NCI-H1092 treated with DMSO at 0.1 percent for 48 hours (cell line): ENCODE measurements at regions not wholly inside any gene's neighbourhood (a gene's known extent, or its start where the extent isn't known, plus 50 kb on each side); places are given as distances from the start of the nearest gene placed in this dataset.

ENCODE experiments used
- DNase-seq: peaks from one replicate; lab custom pipeline; 2025; lab: John Stamatoyannopoulos, UW

- DNase-seq, result no peak
Observed at GRCh38 chr5:30932273-30933017, 261.0 kb upstream of the CDH6 start.

GRCh38 chr5:30930736-30931135 is 262.8 kb upstream of the CDH6 start:
- DNase-seq, result no peak

- DNase-seq, result no peak
Observed at GRCh38 chr5:30928956-30929355, 264.5 kb upstream of the CDH6 start.

GRCh38 chr5:30926218-30926617 is 267.3 kb upstream of the CDH6 start:
- DNase-seq, result no peak

GRCh38 chr5:30921388-30921787 is 272.1 kb upstream of the CDH6 start:
- DNase-seq, result no peak

GRCh38 chr5:30918171-30918570 is 275.3 kb upstream of the CDH6 start:
- DNase-seq, result no peak

- no peak for DNase-seq
Observed at GRCh38 chr5:30908356-30908755, 285.1 kb upstream of the CDH6 start.

GRCh38 chr5:30900367-30900766 is 293.1 kb upstream of the CDH6 start:
- no peak for DNase-seq

- DNase-seq, result no peak
Observed at GRCh38 chr5:30894811-30895210, 298.7 kb upstream of the CDH6 start.

GRCh38 chr5:30891660-30892059 is 301.8 kb upstream of the CDH6 start:
- DNase-seq, result no peak

GRCh38 chr5:30890377-30890776 is 303.1 kb upstream of the CDH6 start:
- no peak for DNase-seq

GRCh38 chr5:30880514-30880913 is 313.0 kb upstream of the CDH6 start:
- no peak for DNase-seq

GRCh38 chr5:30879887-30880286 is 313.6 kb upstream of the CDH6 start:
- no peak for DNase-seq

GRCh38 chr5:30878746-30879145 is 314.7 kb upstream of the CDH6 start:
- no peak for DNase-seq

- DNase-seq, result no peak
Observed at GRCh38 chr5:30878296-30878695, 315.2 kb upstream of the CDH6 start.

GRCh38 chr5:30874241-30875034 is 319.0 kb upstream of the CDH6 start:
- DNase-seq, result peak; percentile 49

- DNase-seq, result no peak
Observed at GRCh38 chr5:30871196-30871595, 322.3 kb upstream of the CDH6 start.

GRCh38 chr5:30867711-30868110 is 325.8 kb upstream of the CDH6 start:
- DNase-seq, result no peak

GRCh38 chr5:30866142-30866541 is 327.3 kb upstream of the CDH6 start:
- no peak for DNase-seq

- DNase-seq, result no peak
Observed at GRCh38 chr5:30856242-30856641, 337.2 kb upstream of the CDH6 start.

GRCh38 chr5:30853158-30853557 is 340.3 kb upstream of the CDH6 start:
- no peak for DNase-seq

- no peak for DNase-seq
Observed at GRCh38 chr5:30850866-30851265, 342.6 kb upstream of the CDH6 start.

- DNase-seq, result no peak
Observed at GRCh38 chr5:30849931-30850710, 343.4 kb upstream of the CDH6 start.
